Bronchial epithelial cell (primary cell): ENCODE measurements at regions not wholly inside any gene's neighbourhood (a gene's known extent, or its start where the extent isn't known, plus 50 kb on each side); places are given as distances from the start of the nearest gene placed in this dataset.

Experiments
- DNase-seq: peaks from one replicate; pipeline ENCODE4 v3.0.0-alpha.2; 2010; ENCODE audit warnings: low read depth
- FAIRE-seq: peaks from 2 replicates; lab custom pipeline; 2011; peaks lifted over from hg19 to GRCh38; lab: Jason Lieb, UNC
- H3K27me3 ChIP-seq: 2 replicates; pipeline ENCODE4 v1.5.1; 2011; ENCODE audit warnings: low read length; ENCODE audit not compliant: control insufficient read depth, insufficient read depth
- H3K36me3 ChIP-seq: 2 replicates; pipeline ENCODE4 v1.5.1; 2011; ENCODE audit warnings: low read length; ENCODE audit not compliant: control insufficient read depth, insufficient read depth
- H3K4me3 ChIP-seq: 2 replicates; pipeline ENCODE4 v1.5.1; 2011; ENCODE audit warnings: mild to moderate bottlenecking, low read depth, low read length, control low read depth
- TF ChIP-seq, protein P1 (sequence below): IDR thresholded peaks from 2 replicates; pipeline ENCODE4 v1.5.1; 2011; ENCODE audit warnings: mild to moderate bottlenecking, moderate library complexity, low read length, control low read depth, inconsistent platforms; ENCODE audit not compliant: insufficient read depth, severe bottlenecking

DNA sequence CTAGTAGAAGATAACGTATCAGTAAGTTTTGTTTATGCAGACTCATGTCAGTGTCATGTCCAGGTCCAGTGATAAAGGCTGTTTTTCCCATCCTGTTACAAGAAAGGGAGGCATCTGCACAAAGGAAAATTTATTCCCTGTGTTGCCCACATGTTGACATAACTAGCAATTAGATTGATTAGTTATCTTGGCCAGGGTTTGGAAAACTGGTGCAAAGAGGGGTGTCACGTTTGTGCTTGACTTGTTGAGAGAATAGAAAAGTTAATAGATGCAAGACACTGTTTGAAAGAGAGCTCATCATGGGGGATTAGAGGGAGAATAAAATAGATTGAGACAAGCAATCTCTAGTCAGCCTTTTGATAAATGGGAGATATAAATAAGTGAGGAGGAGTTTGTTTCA, 1357.0 kb upstream of the AGA start:
- FAIRE-seq = no peak
- no peak for DNase-seq
- H3K27me3 ChIP-seq = no peaks in the 10 kb centered on the region
- H3K36me3 ChIP-seq = no peaks in the 10 kb centered on the region
- TF ChIP-seq, protein P1, sequence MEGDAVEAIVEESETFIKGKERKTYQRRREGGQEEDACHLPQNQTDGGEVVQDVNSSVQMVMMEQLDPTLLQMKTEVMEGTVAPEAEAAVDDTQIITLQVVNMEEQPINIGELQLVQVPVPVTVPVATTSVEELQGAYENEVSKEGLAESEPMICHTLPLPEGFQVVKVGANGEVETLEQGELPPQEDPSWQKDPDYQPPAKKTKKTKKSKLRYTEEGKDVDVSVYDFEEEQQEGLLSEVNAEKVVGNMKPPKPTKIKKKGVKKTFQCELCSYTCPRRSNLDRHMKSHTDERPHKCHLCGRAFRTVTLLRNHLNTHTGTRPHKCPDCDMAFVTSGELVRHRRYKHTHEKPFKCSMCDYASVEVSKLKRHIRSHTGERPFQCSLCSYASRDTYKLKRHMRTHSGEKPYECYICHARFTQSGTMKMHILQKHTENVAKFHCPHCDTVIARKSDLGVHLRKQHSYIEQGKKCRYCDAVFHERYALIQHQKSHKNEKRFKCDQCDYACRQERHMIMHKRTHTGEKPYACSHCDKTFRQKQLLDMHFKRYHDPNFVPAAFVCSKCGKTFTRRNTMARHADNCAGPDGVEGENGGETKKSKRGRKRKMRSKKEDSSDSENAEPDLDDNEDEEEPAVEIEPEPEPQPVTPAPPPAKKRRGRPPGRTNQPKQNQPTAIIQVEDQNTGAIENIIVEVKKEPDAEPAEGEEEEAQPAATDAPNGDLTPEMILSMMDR = no peak
- H3K4me3 ChIP-seq = no peak overlapping the region

DNA sequence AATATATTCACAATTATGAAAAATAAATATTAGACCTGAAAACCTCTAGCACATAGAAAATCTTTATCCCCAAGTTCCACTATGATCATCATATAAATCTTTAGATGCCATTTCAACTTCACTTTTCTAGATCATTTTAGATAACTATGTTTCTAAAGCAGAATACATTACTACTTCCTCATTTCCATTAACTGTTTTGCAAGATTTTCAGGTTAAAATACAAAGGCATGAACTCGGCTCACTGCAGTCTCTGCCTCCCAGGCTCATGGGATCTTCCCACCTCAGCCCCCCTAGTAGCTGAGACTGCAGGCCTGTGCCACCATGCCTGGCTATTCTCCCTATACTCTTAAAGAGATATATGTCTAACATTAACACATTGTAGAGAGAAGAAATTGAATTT, 1365.9 kb upstream of the AGA start:
- no peak for DNase-seq

DNA sequence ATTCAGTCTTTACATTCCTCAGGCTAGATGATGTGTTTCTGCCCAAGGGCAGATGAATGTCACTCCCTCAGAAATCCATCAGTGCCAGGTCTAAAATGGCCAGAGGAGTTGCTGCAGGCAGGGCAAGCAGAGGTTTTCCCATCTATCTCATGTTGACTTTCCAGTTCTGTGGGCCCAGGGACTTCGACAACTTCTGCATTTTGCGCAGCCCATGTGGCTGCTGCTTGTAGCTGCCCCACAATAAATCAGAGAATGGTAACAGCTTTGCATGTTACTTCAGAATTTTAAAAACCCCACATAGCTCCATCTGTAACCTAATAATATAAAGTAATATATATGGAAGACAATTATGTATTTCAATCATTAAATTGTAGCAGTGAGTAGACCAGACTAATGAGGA, 1367.7 kb upstream of the AGA start:
- FAIRE-seq (no peak), DNase-seq (no peak)
- TF ChIP-seq, protein P1 = no peak
- no peaks in the 10 kb centered on the region for H3K27me3 ChIP-seq
- H3K4me3 ChIP-seq = no peak overlapping the region
- H3K36me3 ChIP-seq = no peaks in the 10 kb centered on the region

More for the DNA sequence above, 1365.9 kb upstream of the AGA start:
- Histone ChIP-seq H3K27me3 (no peaks in the 10 kb centered on the region), H3K36me3 (no peaks in the 10 kb centered on the region), H3K4me3 (no peak overlapping the region)
- FAIRE-seq = no peak
- TF ChIP-seq, protein P1 = no peak

DNA sequence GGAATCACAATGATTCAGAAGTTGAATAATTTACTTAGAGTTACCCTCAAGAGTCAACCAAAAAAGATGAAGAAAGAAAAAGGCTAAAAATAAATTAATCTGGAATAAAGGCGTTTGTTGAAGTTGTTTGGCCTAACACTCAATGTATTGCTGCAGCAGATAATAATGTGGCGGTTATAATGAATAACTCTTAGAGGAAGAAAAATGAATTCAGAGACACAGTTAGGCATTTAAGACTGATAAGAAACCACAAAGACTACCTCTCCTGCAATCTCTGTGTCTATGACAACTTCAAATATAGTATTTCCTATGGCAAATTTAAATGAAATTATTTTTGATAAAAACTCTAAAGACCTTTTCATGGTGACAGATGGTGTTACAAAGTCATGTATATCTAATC, 1369.1 kb upstream of the AGA start:
- DNase-seq (no peak), FAIRE-seq (no peak)
- Histone ChIP-seq H3K27me3 (no peaks in the 10 kb centered on the region), H3K36me3 (no peaks in the 10 kb centered on the region), H3K4me3 (no peak overlapping the region)
- TF ChIP-seq, protein P1 = no peak

DNA sequence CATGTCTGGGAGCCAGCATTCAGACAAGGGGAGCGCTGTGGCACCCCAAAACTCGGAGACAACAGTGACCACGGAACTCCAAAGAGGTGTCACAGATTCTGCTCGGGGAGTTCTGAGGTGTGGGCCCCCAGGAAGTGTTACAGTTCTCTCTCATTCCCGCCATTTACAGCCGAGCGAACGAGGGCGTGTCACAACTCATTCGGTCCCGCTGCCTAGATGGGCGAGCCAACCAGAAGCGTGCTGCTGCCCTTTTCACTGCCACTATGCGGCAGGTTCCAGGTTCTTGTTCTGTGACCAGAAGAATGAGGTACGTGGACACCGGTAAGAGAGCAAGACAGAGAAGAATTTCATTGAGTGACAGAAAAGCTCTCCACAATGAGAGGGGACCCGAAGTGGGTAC, 1370.6 kb upstream of the AGA start:
- DNase-seq = no peak
- Histone ChIP-seq H3K27me3 (no peaks in the 10 kb centered on the region), H3K36me3 (no peaks in the 10 kb centered on the region), H3K4me3 (no peak overlapping the region)
- FAIRE-seq = no peak
- TF ChIP-seq, protein P1 = no peak

DNA sequence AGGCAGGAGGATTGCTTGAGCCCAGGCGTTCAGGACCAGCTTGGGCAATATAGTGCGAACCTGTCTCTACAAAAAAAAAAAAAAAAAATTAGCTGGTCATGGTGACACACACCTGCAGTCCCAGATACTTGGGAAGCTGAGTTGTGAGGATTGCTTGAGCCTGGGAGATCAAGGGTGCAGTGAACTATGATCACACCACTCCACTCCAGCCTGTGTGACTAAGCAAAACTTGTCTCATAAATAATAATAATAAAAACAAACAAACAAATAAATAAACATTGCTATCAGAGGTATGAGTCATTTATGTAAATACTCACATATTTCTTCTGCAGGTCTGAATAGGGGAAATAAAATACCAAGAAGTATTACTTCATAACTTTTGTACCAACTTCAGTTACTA, 1372.7 kb upstream of the AGA start:
- H3K27me3 ChIP-seq = no peaks in the 10 kb centered on the region
- H3K36me3 ChIP-seq = no peaks in the 10 kb centered on the region
- TF ChIP-seq, protein P1 = no peak
- DNase-seq = no peak
- H3K4me3 ChIP-seq = no peak overlapping the region
- no peak for FAIRE-seq
